GM12878 (cell line): ENCODE measurements at regions not wholly inside any gene's neighbourhood (a gene's known extent, or its start where the extent isn't known, plus 50 kb on each side); places are given as distances from the start of the nearest gene placed in this dataset.

ENCODE experiments used
- CREB1 ChIP-seq: IDR thresholded peaks from 2 replicates; pipeline ENCODE4 v1.6.1; 2012; ENCODE audit warnings: low read depth, mild to moderate bottlenecking, inconsistent platforms
- EGR1 ChIP-seq, 2 experiments: IDR thresholded peaks; 1 replicate in 1 of 2; 2 replicates in 1 of 2; pipeline ENCODE4 v1.6.1; 2011 to 2012; ENCODE audit warnings: low read depth in 2 of 2, low read length in 2 of 2, borderline replicate concordance in 1 of 2, mild to moderate bottlenecking in 1 of 2, moderate library complexity in 1 of 2
- POLR2AphosphoS2 ChIP-seq: IDR thresholded peaks from 2 replicates; pipeline ENCODE4 v1.6.1; 2011; ENCODE audit warnings: low read depth, mild to moderate bottlenecking, low read length, improper control_type of control experiment, moderate library complexity
- POLR2AphosphoS5 ChIP-seq: IDR thresholded peaks from 2 replicates; pipeline ENCODE4 v1.6.1; 2011; ENCODE audit warnings: mild to moderate bottlenecking, low read length, inconsistent platforms
- RCOR1 ChIP-seq: conservative IDR thresholded peaks from 2 replicates; pipeline ENCODE4 v1.6.1; 2012; ENCODE audit warnings: low read depth, low read length, improper control_type of control experiment
- TCF7 ChIP-seq: IDR thresholded peaks from 2 replicates; pipeline ENCODE4 v1.6.1; 2014; ENCODE audit warnings: antibody characterized with exemption, borderline replicate concordance
- YY1 ChIP-seq: IDR thresholded peaks from 2 replicates; pipeline ENCODE4 v1.6.1; 2011; ENCODE audit warnings: low read depth, mild to moderate bottlenecking, low read length
- TF ChIP-seq, protein P1 (sequence below), 3 experiments: IDR thresholded peaks in 2 of 3; conservative IDR thresholded peaks in 1 of 3; 2 replicates each; pipeline ENCODE4 v1.5.1; 2011; ENCODE audit warnings: low read depth in 3 of 3, low read length in 3 of 3, mild to moderate bottlenecking in 3 of 3, control low read depth in 2 of 3, moderate library complexity in 2 of 3, inconsistent platforms in 1 of 3, mixed read lengths in 1 of 3; ENCODE audit not compliant: control insufficient read depth in 2 of 3, insufficient read depth in 1 of 3; ENCODE audit errors: extremely low read depth in 1 of 3
- TF ChIP-seq, protein P2 (sequence below): IDR thresholded peaks from 2 replicates; pipeline ENCODE4 v1.6.1; 2011; ENCODE audit warnings: mild to moderate bottlenecking, low read depth, low read length, moderate library complexity; ENCODE audit not compliant: insufficient replicate concordance

DNA sequence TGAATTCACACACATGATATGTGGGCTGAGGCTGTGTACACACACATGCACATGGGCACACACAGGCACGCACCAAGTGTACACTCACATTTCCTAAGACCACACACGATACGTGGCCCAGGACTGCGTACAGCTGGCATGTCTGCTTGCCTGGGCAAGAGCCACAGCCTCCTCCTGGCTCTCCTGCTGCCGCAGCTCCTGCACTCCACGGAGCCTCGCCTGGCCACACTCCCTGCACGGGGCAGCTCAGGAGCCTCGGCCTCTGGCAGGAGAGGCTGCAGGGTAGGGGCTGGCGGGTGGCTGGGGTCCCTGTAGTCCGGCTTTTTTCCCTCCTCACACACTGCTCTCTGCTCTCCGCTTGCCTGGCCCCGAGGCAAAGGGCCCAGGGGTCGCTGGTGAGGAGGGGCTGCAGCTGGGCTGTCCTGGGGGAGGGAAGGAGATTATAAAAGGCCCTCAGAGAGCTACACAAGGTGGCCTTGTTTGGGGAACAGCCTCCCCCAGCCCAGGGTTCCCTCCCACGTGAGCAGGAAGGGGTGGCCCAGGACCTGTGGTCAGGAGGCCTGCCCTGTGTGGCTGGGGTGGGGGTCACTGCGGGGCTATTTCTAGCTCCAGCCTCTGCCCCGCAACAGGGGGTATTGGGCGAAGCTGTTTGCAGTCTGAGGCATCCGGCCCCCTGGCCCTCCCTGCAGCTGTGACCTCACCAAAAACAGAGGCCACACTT, 89.0 kb upstream of the SFSWAP start:
- TF ChIP-seq, protein P1, sequence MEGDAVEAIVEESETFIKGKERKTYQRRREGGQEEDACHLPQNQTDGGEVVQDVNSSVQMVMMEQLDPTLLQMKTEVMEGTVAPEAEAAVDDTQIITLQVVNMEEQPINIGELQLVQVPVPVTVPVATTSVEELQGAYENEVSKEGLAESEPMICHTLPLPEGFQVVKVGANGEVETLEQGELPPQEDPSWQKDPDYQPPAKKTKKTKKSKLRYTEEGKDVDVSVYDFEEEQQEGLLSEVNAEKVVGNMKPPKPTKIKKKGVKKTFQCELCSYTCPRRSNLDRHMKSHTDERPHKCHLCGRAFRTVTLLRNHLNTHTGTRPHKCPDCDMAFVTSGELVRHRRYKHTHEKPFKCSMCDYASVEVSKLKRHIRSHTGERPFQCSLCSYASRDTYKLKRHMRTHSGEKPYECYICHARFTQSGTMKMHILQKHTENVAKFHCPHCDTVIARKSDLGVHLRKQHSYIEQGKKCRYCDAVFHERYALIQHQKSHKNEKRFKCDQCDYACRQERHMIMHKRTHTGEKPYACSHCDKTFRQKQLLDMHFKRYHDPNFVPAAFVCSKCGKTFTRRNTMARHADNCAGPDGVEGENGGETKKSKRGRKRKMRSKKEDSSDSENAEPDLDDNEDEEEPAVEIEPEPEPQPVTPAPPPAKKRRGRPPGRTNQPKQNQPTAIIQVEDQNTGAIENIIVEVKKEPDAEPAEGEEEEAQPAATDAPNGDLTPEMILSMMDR (IDR thresholded peaks at IDR 0.05 in 2 of 3, conservative IDR thresholded peaks at IDR 0.05 in 1 of 3; ENCODE audit: control insufficient read depth in 2 of 3, extremely low read depth in 1 of 3, insufficient read depth in 1 of 3, low read depth in 3 of 3, low read length in 3 of 3), result no peak
- TF ChIP-seq, protein P2, sequence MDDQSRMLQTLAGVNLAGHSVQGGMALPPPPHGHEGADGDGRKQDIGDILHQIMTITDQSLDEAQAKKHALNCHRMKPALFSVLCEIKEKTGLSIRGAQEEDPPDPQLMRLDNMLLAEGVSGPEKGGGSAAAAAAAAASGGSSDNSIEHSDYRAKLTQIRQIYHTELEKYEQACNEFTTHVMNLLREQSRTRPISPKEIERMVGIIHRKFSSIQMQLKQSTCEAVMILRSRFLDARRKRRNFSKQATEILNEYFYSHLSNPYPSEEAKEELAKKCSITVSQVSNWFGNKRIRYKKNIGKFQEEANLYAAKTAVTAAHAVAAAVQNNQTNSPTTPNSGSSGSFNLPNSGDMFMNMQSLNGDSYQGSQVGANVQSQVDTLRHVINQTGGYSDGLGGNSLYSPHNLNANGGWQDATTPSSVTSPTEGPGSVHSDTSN, result no peak
- TF ChIP-seq CREB1 (no peak), POLR2AphosphoS5 (no peak), TCF7 (no peak), RCOR1 (no peak), YY1 (no peak), POLR2AphosphoS2 (no peak), EGR1 (IDR thresholded peaks at IDR 0.05; ENCODE audit: borderline replicate concordance in 1 of 2, low read depth in 2 of 2, low read length in 2 of 2) (no peak)
